ENCODE measurements at regions not wholly inside any gene's neighbourhood (a gene's known extent, or its start where the extent isn't known, plus 50 kb on each side); places are given as distances from the start of the nearest gene placed in this dataset.
"Not testable (repeated sequence)": the region's sequence is repeated elsewhere in the genome, so short reads cannot be mapped to it uniquely, and the experiment has no call there.

GRCh38 chr9:63794081-63794685, 1490.8 kb downstream of the FOXD4L5 start:
- H3K4me3 Mint-ChIP-seq (ENCODE audit: unreplicated experiment); DNase-seq (ENCODE audit: unreplicated experiment); BruUV-seq (replicated peaks); H3K27me3 Mint-ChIP-seq (ENCODE audit: insufficient read depth, unreplicated experiment); POLR2A ChIA-PET; intact Hi-C loops (cut with micrococcal nuclease); H3K4me1 Mint-ChIP-seq (ENCODE audit: insufficient read depth, unreplicated experiment); H3K36me3 Mint-ChIP-seq (ENCODE audit: insufficient read depth, unreplicated experiment); H3K27ac Mint-ChIP-seq (ENCODE audit: low read depth, unreplicated experiment); CTCF ChIA-PET: not testable (repeated sequence)
- H3K9me3 Mint-ChIP-seq (ENCODE audit: unreplicated experiment), result peaks cover 16% of the 10 kb centered on the region

GRCh38 chr9:63787454-63787853, 1497.6 kb downstream of the FOXD4L5 start:
- H3K36me3 Mint-ChIP-seq (ENCODE audit: insufficient read depth, unreplicated experiment); H3K27me3 Mint-ChIP-seq (ENCODE audit: insufficient read depth, unreplicated experiment); H3K27ac Mint-ChIP-seq (ENCODE audit: low read depth, unreplicated experiment); H3K4me1 Mint-ChIP-seq (ENCODE audit: insufficient read depth, unreplicated experiment); POLR2A ChIA-PET; intact Hi-C loops (cut with micrococcal nuclease); DNase-seq (ENCODE audit: unreplicated experiment); H3K4me3 Mint-ChIP-seq (ENCODE audit: unreplicated experiment); BruUV-seq (replicated peaks); CTCF ChIA-PET: not testable (repeated sequence)
- peaks cover 26% of the 10 kb centered on the region for H3K9me3 Mint-ChIP-seq (ENCODE audit: unreplicated experiment)

GRCh38 chr9:63785059-63785458, 1500.0 kb downstream of the FOXD4L5 start:
- H3K9me3 Mint-ChIP-seq (ENCODE audit: unreplicated experiment), result peaks cover 16% of the 10 kb centered on the region
- H3K4me1 Mint-ChIP-seq (ENCODE audit: insufficient read depth, unreplicated experiment); H3K27ac Mint-ChIP-seq (ENCODE audit: low read depth, unreplicated experiment); H3K36me3 Mint-ChIP-seq (ENCODE audit: insufficient read depth, unreplicated experiment); CTCF ChIA-PET; H3K27me3 Mint-ChIP-seq (ENCODE audit: insufficient read depth, unreplicated experiment); H3K4me3 Mint-ChIP-seq (ENCODE audit: unreplicated experiment); POLR2A ChIA-PET; BruUV-seq (replicated peaks); intact Hi-C loops (cut with micrococcal nuclease); DNase-seq (ENCODE audit: unreplicated experiment): not testable (repeated sequence)

GRCh38 chr9:63784421-63784820, 1500.6 kb downstream of the FOXD4L5 start:
- H3K36me3 Mint-ChIP-seq (ENCODE audit: insufficient read depth, unreplicated experiment); BruUV-seq (replicated peaks); H3K27ac Mint-ChIP-seq (ENCODE audit: low read depth, unreplicated experiment); H3K27me3 Mint-ChIP-seq (ENCODE audit: insufficient read depth, unreplicated experiment); H3K4me3 Mint-ChIP-seq (ENCODE audit: unreplicated experiment); intact Hi-C loops (cut with micrococcal nuclease); H3K4me1 Mint-ChIP-seq (ENCODE audit: insufficient read depth, unreplicated experiment); CTCF ChIA-PET; DNase-seq (ENCODE audit: unreplicated experiment); POLR2A ChIA-PET: not testable (repeated sequence)
- H3K9me3 Mint-ChIP-seq (ENCODE audit: unreplicated experiment), result peaks cover 11% of the 10 kb centered on the region

GRCh38 chr9:63781817-63782439, 1503.1 kb downstream of the FOXD4L5 start:
- BruUV-seq (replicated peaks); H3K4me1 Mint-ChIP-seq (ENCODE audit: insufficient read depth, unreplicated experiment); H3K27me3 Mint-ChIP-seq (ENCODE audit: insufficient read depth, unreplicated experiment); H3K36me3 Mint-ChIP-seq (ENCODE audit: insufficient read depth, unreplicated experiment); intact Hi-C loops (cut with micrococcal nuclease); H3K9me3 Mint-ChIP-seq (ENCODE audit: unreplicated experiment); POLR2A ChIA-PET; H3K4me3 Mint-ChIP-seq (ENCODE audit: unreplicated experiment); H3K27ac Mint-ChIP-seq (ENCODE audit: low read depth, unreplicated experiment); DNase-seq (ENCODE audit: unreplicated experiment); CTCF ChIA-PET: not testable (repeated sequence)

GRCh38 chr9:63781390-63781789, 1503.6 kb downstream of the FOXD4L5 start:
- H3K4me1 Mint-ChIP-seq (ENCODE audit: insufficient read depth, unreplicated experiment); DNase-seq (ENCODE audit: unreplicated experiment); H3K4me3 Mint-ChIP-seq (ENCODE audit: unreplicated experiment); BruUV-seq (replicated peaks); POLR2A ChIA-PET; intact Hi-C loops (cut with micrococcal nuclease); CTCF ChIA-PET; H3K27ac Mint-ChIP-seq (ENCODE audit: low read depth, unreplicated experiment); H3K9me3 Mint-ChIP-seq (ENCODE audit: unreplicated experiment); H3K27me3 Mint-ChIP-seq (ENCODE audit: insufficient read depth, unreplicated experiment); H3K36me3 Mint-ChIP-seq (ENCODE audit: insufficient read depth, unreplicated experiment): not testable (repeated sequence)

- H3K27me3 Mint-ChIP-seq (ENCODE audit: insufficient read depth, unreplicated experiment); CTCF ChIA-PET; H3K9me3 Mint-ChIP-seq (ENCODE audit: unreplicated experiment); H3K4me3 Mint-ChIP-seq (ENCODE audit: unreplicated experiment); DNase-seq (ENCODE audit: unreplicated experiment); BruUV-seq (replicated peaks); H3K27ac Mint-ChIP-seq (ENCODE audit: low read depth, unreplicated experiment); H3K36me3 Mint-ChIP-seq (ENCODE audit: insufficient read depth, unreplicated experiment); H3K4me1 Mint-ChIP-seq (ENCODE audit: insufficient read depth, unreplicated experiment); intact Hi-C loops (cut with micrococcal nuclease); POLR2A ChIA-PET: not testable (repeated sequence)
Observed at GRCh38 chr9:63776220-63776619, 1508.8 kb downstream of the FOXD4L5 start.

GRCh38 chr9:63775092-63775426, 1510.0 kb downstream of the FOXD4L5 start:
- DNase-seq (ENCODE audit: unreplicated experiment); BruUV-seq (replicated peaks); POLR2A ChIA-PET; H3K27me3 Mint-ChIP-seq (ENCODE audit: insufficient read depth, unreplicated experiment); CTCF ChIA-PET; H3K4me3 Mint-ChIP-seq (ENCODE audit: unreplicated experiment); H3K27ac Mint-ChIP-seq (ENCODE audit: low read depth, unreplicated experiment); H3K4me1 Mint-ChIP-seq (ENCODE audit: insufficient read depth, unreplicated experiment); intact Hi-C loops (cut with micrococcal nuclease); H3K36me3 Mint-ChIP-seq (ENCODE audit: insufficient read depth, unreplicated experiment); H3K9me3 Mint-ChIP-seq (ENCODE audit: unreplicated experiment): not testable (repeated sequence)

GRCh38 chr9:63774369-63775091, 1510.5 kb downstream of the FOXD4L5 start:
- CTCF ChIA-PET; H3K4me1 Mint-ChIP-seq (ENCODE audit: insufficient read depth, unreplicated experiment): not testable (repeated sequence)

More at GRCh38 chr9:63774369-63775091, 1510.5 kb downstream of the FOXD4L5 start:
- BruUV-seq (replicated peaks); H3K27me3 Mint-ChIP-seq (ENCODE audit: insufficient read depth, unreplicated experiment); intact Hi-C loops (cut with micrococcal nuclease); H3K9me3 Mint-ChIP-seq (ENCODE audit: unreplicated experiment); DNase-seq (ENCODE audit: unreplicated experiment); H3K27ac Mint-ChIP-seq (ENCODE audit: low read depth, unreplicated experiment); POLR2A ChIA-PET; H3K4me3 Mint-ChIP-seq (ENCODE audit: unreplicated experiment); H3K36me3 Mint-ChIP-seq (ENCODE audit: insufficient read depth, unreplicated experiment): not testable (repeated sequence)

All from MCF 10A (cell line).